GM12873 (cell line): ENCODE measurements at regions not wholly inside any gene's neighbourhood (a gene's known extent, or its start where the extent isn't known, plus 50 kb on each side); places are given as distances from the start of the nearest gene placed in this dataset.

Experiments used
- TF ChIP-seq, protein P1 (sequence below): IDR thresholded peaks from 2 replicates; pipeline ENCODE4 v1.5.1; 2012; ENCODE audit warnings: low read depth, mild to moderate bottlenecking, moderate library complexity, low read length, control low read depth; ENCODE audit not compliant: insufficient read depth; ENCODE audit errors: missing control alignments

DNA sequence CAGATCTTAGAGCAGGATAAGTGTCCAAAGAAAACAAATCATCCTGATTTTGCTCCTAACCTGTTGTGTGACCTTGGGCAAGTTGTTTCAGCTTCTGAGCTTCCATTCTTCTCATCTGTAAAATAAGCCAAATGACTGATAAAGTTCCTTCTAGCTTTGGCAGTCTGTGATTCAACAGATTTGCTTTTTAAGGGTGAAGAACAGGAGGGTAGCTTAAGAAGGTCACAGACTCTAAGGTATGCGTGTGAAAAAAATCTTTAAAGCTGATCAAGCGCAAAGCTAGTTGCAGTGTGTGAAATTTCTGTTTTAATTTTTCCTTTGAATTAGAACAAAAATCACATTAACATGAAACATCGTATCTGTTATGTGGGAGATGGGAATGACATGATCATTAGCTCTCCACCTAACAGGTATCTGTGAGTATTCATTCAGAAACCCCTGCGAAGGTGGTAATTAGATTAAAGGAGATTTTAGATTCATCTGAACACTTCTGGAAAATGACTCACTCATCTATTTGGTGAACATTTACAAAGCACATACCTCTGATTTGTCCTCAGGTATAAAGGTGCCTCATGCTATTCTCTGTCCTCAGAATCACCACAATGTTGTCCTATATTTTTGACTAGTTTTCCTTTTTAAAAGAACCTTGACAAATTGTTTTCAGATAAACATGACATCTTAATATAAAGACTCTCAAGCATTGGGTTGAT, 131.9 kb upstream of the CPM start:
- TF ChIP-seq, protein P1, sequence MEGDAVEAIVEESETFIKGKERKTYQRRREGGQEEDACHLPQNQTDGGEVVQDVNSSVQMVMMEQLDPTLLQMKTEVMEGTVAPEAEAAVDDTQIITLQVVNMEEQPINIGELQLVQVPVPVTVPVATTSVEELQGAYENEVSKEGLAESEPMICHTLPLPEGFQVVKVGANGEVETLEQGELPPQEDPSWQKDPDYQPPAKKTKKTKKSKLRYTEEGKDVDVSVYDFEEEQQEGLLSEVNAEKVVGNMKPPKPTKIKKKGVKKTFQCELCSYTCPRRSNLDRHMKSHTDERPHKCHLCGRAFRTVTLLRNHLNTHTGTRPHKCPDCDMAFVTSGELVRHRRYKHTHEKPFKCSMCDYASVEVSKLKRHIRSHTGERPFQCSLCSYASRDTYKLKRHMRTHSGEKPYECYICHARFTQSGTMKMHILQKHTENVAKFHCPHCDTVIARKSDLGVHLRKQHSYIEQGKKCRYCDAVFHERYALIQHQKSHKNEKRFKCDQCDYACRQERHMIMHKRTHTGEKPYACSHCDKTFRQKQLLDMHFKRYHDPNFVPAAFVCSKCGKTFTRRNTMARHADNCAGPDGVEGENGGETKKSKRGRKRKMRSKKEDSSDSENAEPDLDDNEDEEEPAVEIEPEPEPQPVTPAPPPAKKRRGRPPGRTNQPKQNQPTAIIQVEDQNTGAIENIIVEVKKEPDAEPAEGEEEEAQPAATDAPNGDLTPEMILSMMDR = no peak

DNA sequence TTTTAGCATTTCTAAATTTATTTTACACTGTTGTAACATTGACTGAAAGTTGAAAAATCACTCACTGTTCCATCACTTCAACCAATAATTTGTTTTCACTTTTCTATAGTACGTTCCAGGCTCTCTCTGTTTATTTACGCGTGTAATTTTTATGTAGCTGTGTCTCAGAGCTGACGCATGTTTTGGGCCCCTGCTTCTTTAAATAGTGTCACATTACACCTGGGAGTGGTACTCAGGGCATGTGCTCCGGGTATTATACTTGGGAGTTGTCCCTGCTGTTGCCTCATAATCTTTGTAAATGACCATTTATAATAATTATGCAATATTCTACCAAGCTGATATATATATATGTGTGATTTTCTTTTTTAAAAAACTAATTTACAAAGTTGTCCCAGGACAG, 132.8 kb upstream of the CPM start:
- TF ChIP-seq, protein P1 = no peak

DNA sequence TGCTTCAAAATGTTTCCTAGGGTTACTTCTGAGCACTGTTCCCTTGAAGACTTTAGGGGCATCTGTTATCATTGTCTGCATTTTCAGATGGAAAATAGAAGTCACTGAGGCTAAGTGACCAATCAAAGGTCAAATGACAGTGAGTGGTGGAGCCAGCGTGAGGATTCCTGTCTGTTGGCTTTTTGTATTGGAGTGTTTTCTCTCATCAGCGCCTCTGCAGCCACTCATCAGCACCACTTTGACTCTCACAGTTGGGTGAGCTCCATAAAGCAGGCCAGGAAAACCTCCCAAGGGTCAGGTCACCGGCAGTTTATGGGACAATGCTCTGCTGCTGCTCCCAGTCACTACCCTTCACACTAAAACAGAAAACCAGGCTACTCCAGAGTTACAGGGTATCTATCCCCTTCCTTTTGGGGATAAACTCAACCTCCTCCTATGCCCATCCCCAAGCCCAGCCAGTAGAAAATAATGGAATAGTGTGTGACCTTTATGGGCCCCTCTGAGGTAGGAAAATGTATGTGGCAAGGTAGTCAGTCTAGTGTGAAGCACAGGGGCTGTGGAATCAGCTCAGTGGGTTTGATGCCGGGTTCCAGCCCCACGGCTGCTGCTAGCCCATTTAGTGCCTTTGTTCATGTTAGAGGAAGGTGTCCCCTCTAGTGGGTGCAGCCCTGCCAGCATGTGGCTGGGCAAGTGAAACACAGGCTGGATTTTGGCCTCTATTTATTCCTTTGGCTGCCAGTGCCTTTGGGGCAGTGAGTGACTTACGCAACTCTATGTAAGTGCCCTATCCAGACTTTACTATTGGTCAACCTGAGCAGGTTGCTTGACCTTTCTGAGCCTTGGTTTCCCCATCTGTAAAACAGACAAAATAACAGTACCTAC, 133.8 kb upstream of the CPM start:
- TF ChIP-seq, protein P1 = no peak

GRCh38 chr12:69067713-69068112, 134.7 kb upstream of the CPM start:
- TF ChIP-seq, protein P1 = no peak

GRCh38 chr12:69068448-69068847, 135.5 kb upstream of the CPM start:
- TF ChIP-seq, protein P1 = no peak

GRCh38 chr12:69069479-69069878, 136.5 kb upstream of the CPM start:
- TF ChIP-seq, protein P1 = no peak

- TF ChIP-seq, protein P1 = peak; percentile 91
Observed at GRCh38 chr12:69070319-69071090, 137.5 kb upstream of the CPM start.
